Activated gamma-delta T cell treated with anti-CD3 and anti-CD28 coated beads, Interleukin-2, amount 50 U/mL, for 16 hours (primary cell): ENCODE measurements at regions not wholly inside any gene's neighbourhood (a gene's known extent, or its start where the extent isn't known, plus 50 kb on each side); places are given as distances from the start of the nearest gene placed in this dataset.
A peak's percentile ranks its signal among the peaks of the same experiment; 100 is the strongest.
"Not testable (repeated sequence)": the region's sequence is repeated elsewhere in the genome, so short reads cannot be mapped to it uniquely, and the experiment has no call there.

Experiments
- DNase-seq: peaks from one replicate; pipeline ENCODE4 v3.0.0-alpha.2; 2020; ENCODE audit warnings: low read depth

DNA sequence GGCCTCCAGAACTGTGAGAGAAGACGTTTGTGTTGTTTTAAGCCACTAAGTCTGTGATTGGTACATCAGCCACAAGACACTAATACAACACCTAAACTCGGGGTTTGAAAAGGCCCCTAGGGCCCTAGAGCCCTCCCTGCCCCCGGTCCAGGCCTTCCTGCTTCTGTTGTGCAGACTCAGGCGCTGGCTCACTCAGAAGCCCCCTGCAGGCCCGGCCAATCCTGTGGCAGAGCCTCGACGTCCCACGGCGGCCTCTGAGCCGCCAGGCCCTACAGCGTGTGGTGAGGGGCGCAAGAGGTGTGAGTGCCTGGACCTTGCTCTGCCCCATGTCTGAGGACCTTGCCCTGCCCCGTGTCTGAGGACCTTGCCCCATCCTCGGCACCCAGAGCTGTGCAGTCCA lies 3964.0 kb upstream of the TPTE start:
- not testable (repeated sequence) for DNase-seq

GRCh38 chr21:6561168-6561567 lies 3960.2 kb upstream of the TPTE start:
- DNase-seq, result not testable (repeated sequence)

DNA sequence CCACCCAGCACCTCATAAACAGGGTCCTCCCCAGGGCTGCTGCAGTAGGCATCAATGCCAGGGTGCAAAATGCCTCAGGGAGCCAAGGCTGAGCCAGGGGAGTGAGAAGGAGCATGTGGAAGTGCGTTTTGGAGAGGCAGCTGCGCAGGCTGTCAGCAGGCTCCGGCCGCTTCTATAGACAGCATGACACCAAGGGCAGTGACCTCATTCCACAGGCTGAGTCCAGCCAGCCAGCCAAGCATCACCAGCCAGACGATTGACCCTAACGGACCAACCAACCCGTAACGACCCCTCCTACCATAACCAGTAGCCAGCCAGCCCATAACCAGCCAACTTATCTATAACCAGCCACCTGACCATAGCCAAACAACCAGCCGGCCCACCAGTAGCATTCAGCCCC lies 3959.8 kb upstream of the TPTE start:
- not testable (repeated sequence) for DNase-seq

- DNase-seq, result not testable (repeated sequence)
Observed at GRCh38 chr21:6564543-6565166, 3956.7 kb upstream of the TPTE start.

- DNase-seq, result peak; percentile 4
Observed at GRCh38 chr21:6565190-6566094, 3955.9 kb upstream of the TPTE start.

DNA sequence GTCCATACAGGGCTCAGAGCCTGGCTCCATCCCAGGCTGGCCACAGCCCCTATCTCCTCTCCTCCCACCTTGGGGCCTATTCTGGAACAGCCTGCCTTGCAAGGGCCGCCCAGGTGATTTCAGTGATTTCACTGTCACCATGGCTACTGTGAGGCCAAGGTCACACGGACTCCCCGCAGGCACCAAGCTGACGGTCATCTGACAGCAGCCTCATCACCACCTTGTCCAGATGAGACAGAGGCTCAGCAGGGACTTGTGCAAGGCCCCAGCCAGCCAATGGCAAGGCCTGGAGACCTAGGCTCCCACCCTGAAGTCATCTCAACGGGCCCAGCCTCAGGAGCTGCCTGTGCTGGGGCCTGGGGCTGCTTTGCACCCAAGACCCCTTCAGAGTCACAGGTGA lies 3953.8 kb upstream of the TPTE start:
- not testable (repeated sequence) for DNase-seq

- DNase-seq, result not testable (repeated sequence)
Observed at GRCh38 chr21:6569152-6569551, 3952.2 kb upstream of the TPTE start.

GRCh38 chr21:6569587-6570392 lies 3951.6 kb upstream of the TPTE start:
- not testable (repeated sequence) for DNase-seq

DNA sequence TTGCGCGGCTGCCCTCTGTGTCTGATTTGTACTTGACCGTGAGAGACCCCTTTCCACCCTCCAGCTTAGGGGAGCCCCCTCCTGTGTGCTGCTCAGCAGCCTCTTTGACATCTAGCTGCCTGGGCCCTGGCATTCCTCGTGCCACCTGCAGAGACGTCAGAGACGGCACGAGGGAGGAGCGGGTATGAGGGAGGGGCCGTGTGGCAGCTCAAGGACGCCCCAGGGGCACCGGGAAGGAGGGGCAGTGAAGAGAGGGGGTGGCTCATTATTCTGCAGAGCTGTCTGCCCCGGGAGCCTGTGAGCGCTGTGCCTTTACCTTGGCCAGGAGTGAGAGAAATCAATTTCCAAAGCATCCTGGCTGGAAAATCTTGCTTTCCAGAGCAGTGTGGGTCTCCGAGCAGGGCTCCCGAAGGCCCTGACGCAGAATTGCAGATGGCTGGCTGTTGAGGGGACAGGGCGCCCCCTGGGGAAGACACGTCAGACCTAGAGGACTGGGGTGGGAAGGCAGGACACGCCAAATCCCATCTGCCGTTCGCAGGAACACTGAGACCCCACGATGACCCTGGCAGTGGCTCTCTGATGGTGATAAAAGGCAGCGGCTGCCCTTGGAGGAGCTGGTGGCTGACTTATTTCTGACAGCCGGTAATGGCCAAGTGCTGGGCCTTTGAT lies 3950.5 kb upstream of the TPTE start:
- DNase-seq, result not testable (repeated sequence)

- not testable (repeated sequence) for DNase-seq
Observed at GRCh38 chr21:6573576-6573975, 3947.8 kb upstream of the TPTE start.

GRCh38 chr21:6579801-6580200 lies 3941.6 kb upstream of the TPTE start:
- DNase-seq, result not testable (repeated sequence)
